Bone marrow (tissue), 2 donors: ENCODE measurements at regions not wholly inside any gene's neighbourhood (a gene's known extent, or its start where the extent isn't known, plus 50 kb on each side); places are given as distances from the start of the nearest gene placed in this dataset.
A peak's percentile ranks its signal among the peaks of the same experiment; 100 is the strongest.
"Not testable (repeated sequence)": the region's sequence is repeated elsewhere in the genome, so short reads cannot be mapped to it uniquely, and the experiment has no call there.

Source experiments
- DNase-seq, 2 donors: peaks; one replicate each; lab custom pipeline; 2025; lab: John Stamatoyannopoulos, UW

- no peak for DNase-seq
These were observed 50.5 kb upstream of the FOXP2 start for GRCh38 chr7:114364151-114364550.

GRCh38 chr7:114363292-114363691 is 51.3 kb upstream of the FOXP2 start:
- no peak for DNase-seq

DNA sequence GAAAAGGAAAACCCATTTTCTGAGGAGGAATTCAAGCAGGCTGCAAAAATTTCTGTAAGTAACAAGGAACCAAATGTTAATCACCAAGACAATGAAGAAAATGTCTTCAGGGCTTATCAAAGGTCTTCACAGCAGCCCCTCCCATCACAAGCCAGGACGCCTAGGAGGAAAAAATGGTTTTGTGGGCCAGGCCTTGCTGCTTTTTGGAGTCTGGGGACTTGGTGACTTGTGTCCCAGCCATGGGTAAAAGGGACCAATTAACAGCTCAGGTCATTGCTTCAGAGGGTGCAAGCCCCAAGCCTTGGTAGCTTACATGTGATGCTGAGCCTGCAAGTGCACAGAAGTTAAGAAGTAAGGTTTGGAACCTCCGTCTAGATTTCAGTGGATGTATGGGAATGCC is 55.7 kb upstream of the FOXP2 start:
- DNase-seq, result no peak

GRCh38 chr7:114356133-114356532 is 58.5 kb upstream of the FOXP2 start:
- DNase-seq, result no peak

DNA sequence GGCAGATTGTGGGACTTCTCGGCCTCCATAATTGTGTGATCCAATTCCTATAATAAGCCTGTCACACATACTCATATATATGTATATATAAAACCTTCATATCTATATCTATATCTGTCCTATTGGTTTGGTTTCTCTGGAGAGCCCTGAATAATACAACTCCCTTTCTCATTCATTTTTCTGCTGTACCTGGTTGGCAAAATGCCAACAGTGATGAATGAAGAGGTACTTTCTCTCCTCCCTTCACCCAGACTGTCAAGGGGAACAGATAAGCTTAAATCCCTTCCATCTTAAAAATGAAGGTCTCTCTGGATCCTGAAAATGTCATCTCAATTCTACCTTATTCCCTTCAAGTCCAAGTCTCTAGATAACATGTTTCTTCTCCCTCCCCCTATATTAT is 60.3 kb upstream of the FOXP2 start:
- DNase-seq, result no peak

GRCh38 chr7:114345494-114345893 is 69.1 kb upstream of the FOXP2 start:
- DNase-seq, result no peak

DNA sequence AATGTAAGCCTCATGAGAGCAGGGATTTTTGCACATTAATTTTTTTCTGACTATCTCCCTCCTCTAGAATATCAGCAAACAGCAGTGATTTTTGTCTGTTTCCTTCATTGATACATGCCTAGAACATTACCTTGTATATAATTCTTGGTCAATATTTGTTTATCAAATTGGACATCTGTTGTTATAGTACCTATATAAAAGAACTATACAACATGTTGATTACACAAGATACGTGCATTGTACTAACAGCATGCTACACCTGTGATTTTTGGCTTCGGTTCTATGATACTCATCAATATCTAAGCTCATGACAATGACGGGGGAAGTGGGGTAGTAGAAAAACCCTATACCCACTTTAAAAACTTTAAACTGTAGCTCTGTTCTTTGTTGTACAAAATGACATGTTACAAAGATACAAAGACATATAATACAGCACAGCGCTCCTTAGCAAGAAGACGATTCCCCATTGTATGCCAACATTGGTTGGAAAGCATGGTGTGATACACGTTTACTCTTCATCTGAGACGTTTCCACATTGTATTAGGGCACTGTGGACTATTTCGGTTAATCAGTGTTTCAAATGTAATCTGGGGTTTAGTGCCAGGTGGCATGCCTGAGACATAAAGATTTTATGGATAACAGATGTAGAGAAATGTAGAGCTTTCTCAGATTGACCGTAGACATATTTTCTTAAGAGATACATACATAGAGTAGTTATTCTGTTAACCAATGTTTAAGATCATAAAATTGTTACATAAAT is 70.5 kb upstream of the FOXP2 start:
- DNase-seq, result no peak

- DNase-seq, result no peak
These were observed 72.0 kb upstream of the FOXP2 start for GRCh38 chr7:114342431-114343179.

DNA sequence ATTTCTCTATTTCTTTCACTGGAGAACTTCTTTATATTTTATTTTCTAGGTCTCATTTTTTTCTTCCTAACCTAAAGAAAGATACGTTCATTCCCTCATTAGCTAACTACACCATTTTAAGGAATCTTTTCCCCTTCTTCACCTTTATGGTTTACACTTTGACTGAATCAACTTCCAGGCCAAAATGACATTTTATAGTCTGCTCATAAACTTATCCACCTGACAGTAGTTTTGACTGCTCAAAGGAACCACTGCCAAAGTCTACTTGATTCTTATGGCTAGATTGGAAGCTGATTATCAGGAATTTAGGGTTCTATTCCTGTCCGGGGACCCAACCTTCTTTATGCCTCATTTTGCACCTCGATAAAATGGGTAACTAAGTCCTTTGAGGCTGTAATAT is 73.0 kb upstream of the FOXP2 start:
- DNase-seq, result no peak

GRCh38 chr7:114334989-114335388 is 79.6 kb upstream of the FOXP2 start:
- DNase-seq, result no peak

DNA sequence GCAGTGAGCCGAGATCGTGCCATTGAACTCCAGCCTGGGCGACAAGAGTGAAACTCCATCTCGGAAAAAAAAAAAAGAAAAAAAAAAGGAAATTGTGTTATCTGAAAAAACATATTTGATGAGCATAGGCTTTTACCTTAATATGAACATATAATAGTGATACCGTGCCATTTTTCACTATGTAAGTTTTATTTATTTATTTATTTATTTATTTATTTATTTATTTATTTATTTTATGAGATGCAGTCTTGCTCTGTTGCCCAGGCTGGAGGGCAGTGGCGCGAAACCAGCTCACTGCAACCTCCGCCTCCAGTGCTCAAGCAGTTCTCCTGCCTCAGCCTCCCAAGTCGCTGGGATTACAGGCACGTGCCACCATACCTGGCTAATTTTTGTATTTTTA is 85.2 kb upstream of the FOXP2 start:
- DNase-seq, result not testable (repeated sequence)

DNA sequence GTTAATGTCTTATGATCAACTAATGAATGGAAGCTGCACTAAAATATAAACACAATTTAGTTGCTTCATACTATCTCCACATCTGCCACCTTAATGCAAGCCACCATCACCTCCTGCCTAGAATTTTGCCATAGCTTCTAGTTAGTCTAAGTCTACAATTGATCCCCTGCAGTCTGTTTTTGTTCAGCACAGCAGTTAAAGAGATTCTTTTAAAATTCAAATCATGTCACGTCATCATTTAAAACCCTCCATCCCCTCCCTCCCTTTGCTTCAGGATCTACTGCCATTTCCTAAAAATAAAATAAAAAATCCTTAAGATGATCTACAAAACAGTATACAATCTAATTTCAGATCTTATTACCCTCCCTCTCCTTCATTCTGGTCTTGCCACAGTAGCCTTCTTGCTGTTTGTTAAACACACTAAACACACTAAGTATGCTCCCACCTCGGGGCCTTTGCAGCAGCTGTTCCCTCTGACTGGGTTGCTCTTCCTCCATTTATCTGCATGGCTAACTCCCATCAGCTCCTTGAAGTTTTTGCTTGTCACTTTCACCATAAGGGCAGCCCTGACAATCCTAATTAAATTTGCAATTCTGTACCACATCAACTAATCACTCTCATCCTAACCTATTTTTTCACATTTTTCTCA is 97.0 kb upstream of the FOXP2 start:
- DNase-seq, result no peak

DNA sequence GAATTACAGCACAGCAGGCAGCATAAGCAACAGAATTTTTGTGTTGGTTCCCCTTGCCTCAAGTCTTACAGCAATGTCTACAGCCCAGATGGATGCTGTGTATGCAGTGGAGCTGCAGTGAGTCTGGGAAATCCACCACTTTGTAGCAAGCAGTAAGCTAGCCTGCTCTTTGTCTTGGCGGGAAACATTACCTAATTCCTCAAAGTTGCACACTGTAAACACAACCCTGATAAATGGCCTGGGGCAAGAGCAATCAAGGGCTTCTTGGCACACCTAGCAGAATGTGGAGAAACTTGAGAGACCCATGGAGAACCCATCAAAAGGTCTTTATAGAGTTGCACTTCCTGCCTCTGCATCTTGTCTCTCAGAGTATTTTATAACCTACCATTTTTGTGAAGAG is 102.0 kb upstream of the FOXP2 start:
- no peak for DNase-seq

- DNase-seq, result no peak
These were observed 104.1 kb upstream of the FOXP2 start for GRCh38 chr7:114310345-114311110.

DNA sequence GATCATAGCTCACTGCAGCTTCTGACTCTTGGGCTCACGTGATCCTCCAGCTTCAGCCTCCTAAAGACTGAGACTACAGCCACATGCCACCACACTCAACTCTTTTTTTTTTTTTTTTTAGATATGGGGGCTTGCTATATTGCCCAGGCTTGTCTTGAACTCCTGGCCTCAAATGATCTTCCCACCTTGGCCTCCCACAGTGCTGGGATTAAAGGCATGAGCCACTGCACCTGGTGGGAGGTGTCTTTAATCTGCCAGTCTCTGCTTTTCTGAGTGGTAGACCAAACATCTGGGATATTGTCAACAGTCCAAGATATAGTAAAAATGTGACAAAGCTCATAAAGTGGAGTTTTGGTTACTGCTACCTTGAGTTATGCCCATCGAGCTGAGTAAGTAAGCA is 104.9 kb upstream of the FOXP2 start:
- DNase-seq, result no peak

- DNase-seq, result no peak
These were observed 111.3 kb upstream of the FOXP2 start for GRCh38 chr7:114303301-114303700.

DNA sequence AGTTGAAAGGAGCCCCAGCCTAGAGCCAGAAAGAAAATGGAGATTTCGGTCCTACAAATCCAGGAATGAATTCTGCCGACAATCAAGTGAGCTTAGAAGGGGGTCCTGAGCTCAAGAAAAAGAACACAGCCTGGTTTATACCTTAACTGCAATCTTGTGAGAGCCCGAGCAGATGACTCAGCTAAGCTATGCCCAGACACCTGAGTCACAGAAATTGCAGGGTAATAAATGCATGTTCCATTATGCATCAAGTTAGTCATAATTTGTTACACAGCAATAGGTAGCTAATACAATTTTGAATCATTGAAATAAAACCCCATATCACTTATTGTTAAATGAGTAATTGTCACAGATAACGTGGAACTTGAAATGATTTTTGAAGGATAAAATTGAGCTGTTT is 111.8 kb upstream of the FOXP2 start:
- no peak for DNase-seq

GRCh38 chr7:114298011-114298410 is 116.6 kb upstream of the FOXP2 start:
- peak in 1 of 2 donors; percentile 40 for DNase-seq

GRCh38 chr7:114297121-114297520 is 117.5 kb upstream of the FOXP2 start:
- DNase-seq, result no peak

DNA sequence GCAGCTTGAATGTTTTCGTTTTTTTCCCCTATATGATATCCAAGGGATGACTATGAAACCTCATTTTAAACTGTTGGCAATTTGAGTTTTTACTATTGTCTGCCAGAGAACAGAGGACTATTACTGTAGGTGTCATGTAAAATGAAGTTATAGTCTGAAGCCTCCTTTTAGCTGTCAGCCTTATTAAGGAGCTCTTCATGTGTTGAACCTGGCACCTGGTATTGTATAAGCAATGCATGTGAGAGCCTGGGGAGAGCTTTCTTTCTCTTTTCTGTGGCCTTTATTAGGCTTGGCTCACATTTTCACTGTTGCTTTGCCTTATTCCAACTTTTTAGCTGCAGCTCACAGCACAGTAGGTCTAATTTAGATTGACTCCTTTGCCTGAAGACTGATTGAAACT is 119.1 kb upstream of the FOXP2 start:
- no peak for DNase-seq

DNA sequence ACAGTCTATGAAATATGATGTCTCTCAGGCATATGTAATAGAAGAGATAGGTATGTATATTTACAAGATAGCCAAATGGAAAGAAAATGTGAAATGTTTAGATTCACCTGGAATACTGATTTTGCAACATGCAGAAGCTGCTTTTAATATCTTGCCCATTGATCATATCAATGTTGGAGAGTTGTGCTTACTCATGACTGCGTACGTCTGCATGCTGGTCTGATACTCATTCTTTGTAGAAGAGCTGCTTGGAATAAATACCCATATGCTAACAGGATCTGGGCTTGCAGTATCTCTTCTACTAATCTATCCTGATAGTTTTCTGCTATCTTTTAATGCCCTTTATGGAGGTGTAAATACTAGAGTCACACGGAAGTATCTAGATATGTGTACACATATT is 120.6 kb upstream of the FOXP2 start:
- no peak for DNase-seq

GRCh38 chr7:114293289-114294012 is 121.2 kb upstream of the FOXP2 start:
- DNase-seq, result peak in 1 of 2 donors; percentile 74
